Non-pigmented ciliary epithelial cell (primary cell): ENCODE measurements at regions not wholly inside any gene's neighbourhood (a gene's known extent, or its start where the extent isn't known, plus 50 kb on each side); places are given as distances from the start of the nearest gene placed in this dataset.

ENCODE experiments used
- DNase-seq: peaks from one replicate; pipeline ENCODE4 v3.0.0-alpha.2; 2010; ENCODE audit warnings: low read depth

- no peak for DNase-seq
Observed at GRCh38 chr9:26394025-26394424, 498.6 kb downstream of the CAAP1 start.

DNA sequence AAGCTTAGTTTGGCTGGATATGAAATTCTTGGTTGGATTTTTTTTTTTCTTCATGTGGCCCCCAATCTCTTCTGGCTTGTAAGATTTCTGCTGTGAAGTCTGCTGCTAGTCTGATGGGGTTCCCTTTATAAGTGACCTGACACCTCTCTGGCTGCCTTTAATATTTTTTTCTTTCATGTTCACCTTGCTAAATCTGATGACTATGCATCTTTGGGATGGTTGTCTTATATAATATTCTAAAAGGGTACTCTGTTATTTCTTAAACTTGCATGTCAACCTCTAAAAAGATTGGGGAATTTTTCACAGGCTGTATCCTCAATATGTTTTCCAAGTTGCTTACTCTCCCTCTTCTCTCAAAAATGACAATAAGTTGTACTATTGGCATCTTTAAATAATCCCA is 500.0 kb downstream of the CAAP1 start:
- no peak for DNase-seq

DNA sequence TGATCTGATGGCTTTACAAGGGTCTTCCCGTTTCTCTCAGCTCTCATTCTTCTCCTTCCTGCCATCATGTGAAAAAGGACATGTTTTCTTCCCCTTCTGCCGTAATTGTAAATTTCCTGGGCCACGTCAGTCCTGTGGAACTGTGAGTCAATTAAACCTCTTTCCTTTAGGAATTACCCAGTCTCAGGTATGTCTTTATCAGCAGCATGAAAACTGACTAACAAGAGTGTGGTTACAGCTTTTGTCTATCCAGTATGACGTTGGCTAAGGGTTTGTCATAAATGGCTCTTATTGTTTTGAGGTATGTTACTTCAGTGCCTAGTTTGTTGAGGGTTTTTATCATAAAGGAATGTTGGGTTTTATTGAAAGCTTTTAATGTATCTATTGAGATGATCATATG is 501.6 kb downstream of the CAAP1 start:
- no peak for DNase-seq

DNA sequence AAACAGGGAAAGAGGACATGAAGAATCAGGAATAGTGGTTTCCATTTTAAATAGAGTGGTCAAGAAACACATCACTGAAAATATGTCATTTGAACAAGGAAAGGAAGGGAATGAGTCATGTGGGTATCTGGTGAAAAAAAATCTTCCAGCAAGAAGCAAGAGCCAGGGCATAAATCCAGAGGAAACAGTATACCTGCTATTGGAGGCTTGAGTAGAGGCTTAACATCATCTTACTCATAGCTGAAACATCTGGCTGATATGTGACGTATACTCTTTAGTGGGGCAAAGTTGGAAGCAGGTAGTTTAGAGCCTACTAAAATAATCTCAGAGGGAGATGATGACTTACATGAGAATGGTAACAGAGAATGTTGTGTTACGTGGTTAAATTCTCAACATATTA is 517.2 kb downstream of the CAAP1 start:
- DNase-seq = peak; percentile 9

GRCh38 chr9:26373616-26374015 is 519.0 kb downstream of the CAAP1 start:
- no peak for DNase-seq

- DNase-seq = no peak
Observed at GRCh38 chr9:26371236-26371635, 521.4 kb downstream of the CAAP1 start.

GRCh38 chr9:26369093-26369492 is 523.5 kb downstream of the CAAP1 start:
- no peak for DNase-seq

- no peak for DNase-seq
Observed at GRCh38 chr9:26368241-26368640, 524.4 kb downstream of the CAAP1 start.

GRCh38 chr9:26361010-26361409 is 531.6 kb downstream of the CAAP1 start:
- no peak for DNase-seq

DNA sequence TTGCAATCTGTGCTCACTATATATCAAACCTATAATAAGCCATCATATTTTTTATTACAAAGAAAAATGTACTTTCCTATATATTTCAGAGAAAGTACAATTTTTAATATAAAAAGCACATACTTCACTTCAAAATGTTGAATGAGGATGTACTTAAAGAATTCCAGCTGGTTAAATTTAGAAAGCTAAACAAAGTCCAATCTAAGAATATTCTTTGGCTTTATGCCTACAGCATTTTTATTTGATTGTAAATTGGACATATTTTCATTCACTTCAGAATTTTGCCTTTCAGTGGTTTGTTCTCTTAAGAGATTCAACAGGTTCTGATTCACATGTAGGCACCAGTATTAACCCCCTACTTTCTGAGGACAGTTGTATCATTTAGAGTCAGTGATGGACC is 533.8 kb downstream of the CAAP1 start:
- DNase-seq = no peak

DNA sequence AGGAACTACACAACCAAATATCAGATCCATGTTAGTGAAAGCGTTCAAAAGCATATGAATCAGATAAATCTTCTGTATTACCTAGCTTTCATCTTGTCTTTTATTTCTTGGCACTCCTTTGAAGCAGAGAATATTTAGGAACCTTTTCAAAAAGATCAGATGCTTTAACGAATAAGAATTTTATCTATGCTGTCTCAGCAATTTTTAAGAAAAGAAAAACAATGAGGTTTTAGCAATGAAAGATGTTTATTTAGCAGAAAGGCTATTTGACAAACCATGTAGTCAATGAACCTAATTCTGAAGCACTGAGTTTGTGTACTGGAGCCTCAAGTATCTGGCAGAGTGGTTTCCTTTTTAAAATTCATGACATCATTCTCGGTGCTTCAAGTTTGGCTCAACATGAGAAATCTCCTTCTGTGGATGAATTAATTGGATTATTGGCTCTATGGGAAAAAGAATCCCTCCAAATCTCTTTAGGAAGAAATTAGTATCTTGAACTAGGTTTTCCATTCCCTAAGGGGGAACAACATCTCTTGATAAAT is 534.7 kb downstream of the CAAP1 start:
- no peak for DNase-seq

GRCh38 chr9:26356491-26356890 is 536.1 kb downstream of the CAAP1 start:
- DNase-seq = no peak

GRCh38 chr9:26346942-26347477 is 545.6 kb downstream of the CAAP1 start:
- no peak for DNase-seq

DNA sequence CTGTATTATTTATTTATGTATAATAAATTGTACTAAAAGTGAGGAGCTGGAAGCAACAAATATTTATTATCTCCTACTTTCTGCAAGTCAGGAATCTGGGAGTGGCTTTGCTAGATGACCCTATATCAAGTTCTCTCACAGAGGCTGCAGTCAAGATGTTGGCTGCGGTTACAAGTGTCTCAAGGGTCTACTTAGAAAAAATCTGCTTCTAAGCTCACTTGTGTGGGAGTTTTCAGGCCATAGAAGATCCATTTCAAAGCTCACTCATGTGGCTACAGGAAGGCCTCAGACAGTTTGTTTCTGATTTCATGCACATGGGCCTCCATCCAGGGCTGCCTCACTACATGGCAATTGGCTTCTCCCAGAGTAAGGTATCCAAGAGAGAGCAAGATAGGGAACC is 551.1 kb downstream of the CAAP1 start:
- DNase-seq = no peak

- no peak for DNase-seq
Observed at GRCh38 chr9:26339796-26340195, 552.8 kb downstream of the CAAP1 start.

GRCh38 chr9:26335116-26335515 is 557.5 kb downstream of the CAAP1 start:
- no peak for DNase-seq

DNA sequence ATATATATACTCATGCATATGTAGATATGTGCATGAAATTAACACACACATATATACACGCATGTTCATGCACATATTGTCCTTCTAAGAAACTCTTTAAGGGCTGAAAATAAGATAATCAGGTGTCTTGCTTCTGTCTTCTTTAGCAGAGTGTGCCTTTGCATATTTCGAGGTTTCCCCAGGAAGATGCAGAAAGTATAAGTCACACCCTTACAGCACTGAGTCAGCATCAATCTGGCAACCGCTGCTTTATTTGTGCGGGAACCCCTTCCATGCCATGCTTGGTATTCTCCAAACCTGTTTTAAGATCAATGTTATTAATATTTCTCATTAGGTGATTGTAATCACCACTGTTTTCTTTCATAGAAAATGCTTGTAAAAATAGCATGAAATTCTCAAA is 557.9 kb downstream of the CAAP1 start:
- no peak for DNase-seq

DNA sequence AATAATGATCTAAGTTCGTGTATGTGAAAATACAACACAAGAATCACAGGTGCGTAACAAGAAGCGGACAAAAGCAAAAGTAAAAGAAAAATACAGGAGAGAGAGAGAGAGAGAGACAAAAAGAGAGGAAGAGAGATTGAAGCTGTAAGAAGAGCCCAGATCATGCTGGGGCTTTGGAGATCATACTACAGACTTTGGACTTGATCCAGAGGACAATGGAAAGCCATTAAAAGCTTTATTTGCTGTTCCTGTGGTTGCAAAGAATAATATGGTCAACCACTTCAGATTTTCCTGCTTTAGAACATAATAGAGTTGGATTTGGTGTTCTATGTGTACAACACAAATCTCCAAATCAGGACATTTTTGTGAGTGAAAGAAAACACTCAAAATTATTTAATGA is 561.4 kb downstream of the CAAP1 start:
- no peak for DNase-seq

- DNase-seq = no peak
Observed at GRCh38 chr9:26329974-26330373, 562.6 kb downstream of the CAAP1 start.

DNA sequence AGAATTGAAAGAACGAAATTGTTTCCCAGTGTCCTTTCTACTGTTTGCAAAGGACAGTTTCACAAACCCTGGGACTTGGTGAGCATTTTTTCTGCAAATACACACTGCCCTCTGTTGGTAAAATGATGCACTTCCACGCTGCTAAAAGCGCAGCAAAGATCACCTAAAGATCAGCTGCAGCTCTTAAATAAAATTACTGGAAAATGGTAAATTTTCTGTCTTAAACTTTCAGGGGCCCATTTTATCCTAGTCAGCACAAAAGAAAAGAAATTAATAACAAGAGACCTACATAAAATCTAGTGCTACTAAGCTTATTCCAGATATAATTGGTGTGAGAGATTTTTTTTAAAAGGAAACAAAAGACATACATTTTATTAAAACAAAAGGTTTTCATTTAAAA is 566.0 kb downstream of the CAAP1 start:
- DNase-seq = peak; percentile 49

DNA sequence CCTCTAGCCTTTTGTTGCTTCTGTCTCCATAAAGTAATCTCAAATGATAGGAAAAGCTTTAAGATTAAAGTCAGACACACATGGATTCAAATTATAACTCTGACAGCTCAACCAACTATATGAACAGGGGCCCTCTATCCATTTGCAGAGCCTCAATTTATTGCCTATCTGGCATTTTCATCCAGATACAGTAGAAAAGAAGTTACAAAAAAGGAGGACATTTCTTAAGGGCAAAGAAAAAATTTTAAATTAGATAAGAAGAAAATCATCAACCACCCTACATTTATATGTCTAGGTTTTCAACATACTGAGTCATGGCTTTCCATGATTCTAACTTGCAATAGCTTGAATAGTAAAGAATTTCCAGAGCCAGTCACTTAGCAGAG is 567.2 kb downstream of the CAAP1 start:
- no peak for DNase-seq

GRCh38 chr9:26324786-26325443 is 567.7 kb downstream of the CAAP1 start:
- DNase-seq = no peak

GRCh38 chr9:26321935-26322334 is 570.7 kb downstream of the CAAP1 start:
- DNase-seq = no peak

- no peak for DNase-seq
Observed at GRCh38 chr9:26319859-26320258, 572.7 kb downstream of the CAAP1 start.
